Gastroesophageal sphincter (tissue), 4 donors: ENCODE measurements at regions not wholly inside any gene's neighbourhood (a gene's known extent, or its start where the extent isn't known, plus 50 kb on each side); places are given as distances from the start of the nearest gene placed in this dataset.

Source experiments
- ATAC-seq: fragments of 150-250 bp; one replicate; pipeline ENCODE4 v1.9.1; 2016; ENCODE audit warnings: mild to moderate bottlenecking, moderate library complexity
- H3K27ac ChIP-seq, 4 donors: fragments of 200-600 bp; sonication (generic) in 3 of 4; 1 replicate in 3 of 4; 2 replicates in 1 of 4; pipeline ENCODE4 v1.5.1; 2016 to 2019
- H3K27me3 ChIP-seq: fragments of 200-600 bp; sonication (generic); one replicate; pipeline ENCODE4 v1.5.1; 2019
- H3K36me3 ChIP-seq, 2 donors: fragments of 200-600 bp; sonication (generic); one replicate each; pipeline ENCODE4 v1.5.1; 2019; ENCODE audit warnings: control low read depth in 1 of 2
- H3K4me1 ChIP-seq, 3 donors: fragments of 200-600 bp; sonication (generic); 1 replicate in 2 of 3; 2 replicates in 1 of 3; pipeline ENCODE4 v1.5.1; 2016 to 2019; ENCODE audit warnings: control low read depth in 2 of 3
- H3K4me3 ChIP-seq, 2 donors: fragments of 200-600 bp; sonication (generic); one replicate each; pipeline ENCODE4 v1.5.1; 2019; ENCODE audit warnings: mild to moderate bottlenecking in 1 of 2, moderate library complexity in 1 of 2
- H3K9me3 ChIP-seq, 3 donors: fragments of 200-600 bp; sonication (generic); one replicate each; pipeline ENCODE4 v1.5.1; 2017 to 2019; ENCODE audit warnings: control low read depth in 2 of 3
- CTCF ChIP-seq, 4 experiments: fragments of 200-600 bp in 2 of 4; fragments of 450-650 bp in 2 of 4; sonication (generic) in 1 of 4; IDR thresholded peaks; one replicate each; pipeline ENCODE4 v1.5.1; 2017 to 2019; ENCODE audit warnings: antibody characterized with exemption in 4 of 4, mild to moderate bottlenecking in 2 of 4, moderate library complexity in 2 of 4
- EP300 ChIP-seq: sonication (generic); formaldehyde crosslinking; IDR thresholded peaks from one replicate; pipeline ENCODE4 v1.6.1; 2017; ENCODE audit warnings: antibody characterized with exemption, mild to moderate bottlenecking
- POLR2A ChIP-seq, 2 donors: fragments of 450-650 bp; IDR thresholded peaks; one replicate each; pipeline ENCODE4 v1.6.1; 2017; ENCODE audit warnings: antibody characterized with exemption in 2 of 2, mild to moderate bottlenecking in 2 of 2, moderate library complexity in 1 of 2
- POLR2AphosphoS5 ChIP-seq: sonication (generic); formaldehyde crosslinking; IDR thresholded peaks from one replicate; pipeline ENCODE4 v1.6.1; 2017; ENCODE audit warnings: antibody characterized with exemption
- WGBS, 2 donors: methylation state at CpG; one replicate each; pipeline ENCODE4 v1.1.5; 2018; ENCODE audit warnings: low coverage in 1 of 2; 5-methylcytosine and 5-hydroxymethylcytosine counted together

- Histone ChIP-seq H3K27ac (no peak overlapping the region), H3K4me1 (peaks cover 0 to 6% (median 0%) of the 10 kb centered on the region in 3 donors), H3K4me3 (no peak overlapping the region), H3K27me3 (no peaks in the 10 kb centered on the region), H3K36me3 (no peaks in the 10 kb centered on the region), H3K9me3 (no peaks in the 10 kb centered on the region)
- WGBS, 2 donors, result 100% methylated on average over 2 to 3 of the region's 3 CpGs
- no peak for TF ChIP-seq POLR2AphosphoS5
- TF ChIP-seq POLR2A (IDR thresholded peaks at IDR 0.05), result no peak
- no peak for TF ChIP-seq CTCF (IDR thresholded peaks at IDR 0.05)
- TF ChIP-seq EP300, result no peak
- no peak for ATAC-seq
These were observed 365.0 kb downstream of the SEMA3D start for GRCh38 chr7:84821671-84822534.

- Histone ChIP-seq H3K9me3 (no peaks in the 10 kb centered on the region), H3K4me3 (no peak overlapping the region), H3K4me1 (peaks cover 0 to 6% (median 0%) of the 10 kb centered on the region in 3 donors), H3K36me3 (no peaks in the 10 kb centered on the region), H3K27ac (no peak overlapping the region), H3K27me3 (no peaks in the 10 kb centered on the region)
- ATAC-seq, result no peak
- no peak for TF ChIP-seq EP300
- TF ChIP-seq POLR2A (IDR thresholded peaks at IDR 0.05), result no peak
- TF ChIP-seq CTCF (IDR thresholded peaks at IDR 0.05), result no peak
- no peak for TF ChIP-seq POLR2AphosphoS5
- 45 to 48% methylated on average over 2 of the region's 2 CpGs for WGBS, 2 donors
These were observed 366.4 kb downstream of the SEMA3D start for GRCh38 chr7:84820481-84820880.

DNA sequence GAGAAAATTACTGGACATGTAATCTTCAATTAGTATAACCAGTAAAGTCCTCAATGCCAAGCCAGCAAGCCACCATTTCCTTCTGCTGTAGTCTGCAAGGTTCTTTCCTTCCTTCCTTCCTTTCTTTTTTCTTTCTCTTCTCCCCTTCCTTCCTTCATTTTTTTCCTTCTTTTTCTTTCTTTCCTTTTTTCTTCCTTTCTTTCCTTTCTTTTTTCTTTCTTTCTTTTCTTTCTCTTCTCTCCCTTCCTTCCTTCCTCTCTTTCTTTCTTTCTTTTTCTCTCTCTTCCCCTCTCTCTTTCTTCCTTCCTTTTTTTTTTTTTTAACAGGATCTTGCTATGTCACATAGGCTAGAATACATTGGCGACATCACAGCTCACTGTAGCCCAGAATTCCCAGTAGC, 369.8 kb downstream of the SEMA3D start:
- Histone ChIP-seq H3K4me3 (no peak overlapping the region), H3K27ac (no peak overlapping the region), H3K9me3 (no peaks in the 10 kb centered on the region), H3K27me3 (no peaks in the 10 kb centered on the region), H3K36me3 (no peaks in the 10 kb centered on the region), H3K4me1 (peaks cover 0 to 9% (median 0%) of the 10 kb centered on the region in 3 donors)
- WGBS, 2 donors, result 100% methylated on average over 1 of the region's 1 CpG; no CpG with 5 or more reads in 1 of the 2 donors
- no peak for ATAC-seq
- TF ChIP-seq EP300 (no peak), POLR2A (IDR thresholded peaks at IDR 0.05) (no peak), CTCF (IDR thresholded peaks at IDR 0.05) (no peak), POLR2AphosphoS5 (no peak)

- TF ChIP-seq POLR2A (IDR thresholded peaks at IDR 0.05) (no peak), EP300 (no peak), CTCF (IDR thresholded peaks at IDR 0.05) (no peak), POLR2AphosphoS5 (no peak)
- no peak overlapping the region for H3K4me3 ChIP-seq
- no peaks in the 10 kb centered on the region for H3K27me3 ChIP-seq
- 100% methylated on average over 2 of the region's 2 CpGs for WGBS, 2 donors
- peaks cover 0 to 15% (median 6%) of the 10 kb centered on the region in 3 donors for H3K4me1 ChIP-seq
- H3K36me3 ChIP-seq, result no peaks in the 10 kb centered on the region
- H3K9me3 ChIP-seq, result no peaks in the 10 kb centered on the region
- no peak for ATAC-seq
- H3K27ac ChIP-seq, result no peak overlapping the region
These were observed 373.5 kb downstream of the SEMA3D start for GRCh38 chr7:84813376-84813775.

DNA sequence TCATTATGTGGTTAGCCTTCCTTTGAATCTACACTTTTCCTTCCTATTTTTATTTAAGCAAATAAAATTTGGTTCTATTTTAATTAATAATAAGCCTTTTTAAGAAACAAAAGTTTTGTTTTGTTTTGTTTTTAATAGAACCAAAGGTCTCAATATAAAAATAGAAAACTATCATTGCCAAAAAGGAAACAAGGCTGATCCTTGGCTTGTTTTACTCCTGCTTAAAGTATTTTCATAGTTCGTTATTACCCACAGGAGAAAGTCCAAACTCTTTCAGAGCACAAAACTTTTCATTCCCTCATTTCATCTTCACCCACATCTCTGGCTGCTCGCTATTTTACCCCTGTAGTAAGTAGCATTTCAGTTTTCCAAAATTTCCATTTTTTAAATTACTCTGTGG, 374.8 kb downstream of the SEMA3D start:
- no peak overlapping the region for H3K27ac ChIP-seq
- no peak overlapping the region for H3K4me3 ChIP-seq
- H3K36me3 ChIP-seq, result no peaks in the 10 kb centered on the region
- TF ChIP-seq POLR2A (IDR thresholded peaks at IDR 0.05) (no peak), POLR2AphosphoS5 (no peak), CTCF (IDR thresholded peaks at IDR 0.05) (no peak), EP300 (no peak)
- H3K9me3 ChIP-seq, result no peaks in the 10 kb centered on the region
- 17 to 18% methylated on average over 2 of the region's 2 CpGs for WGBS, 2 donors
- H3K4me1 ChIP-seq, result peaks cover 0 to 15% (median 6%) of the 10 kb centered on the region in 3 donors
- no peaks in the 10 kb centered on the region for H3K27me3 ChIP-seq
- ATAC-seq, result no peak
